ENCODE measurements at regions not wholly inside any gene's neighbourhood (a gene's known extent, or its start where the extent isn't known, plus 50 kb on each side); places are given as distances from the start of the nearest gene placed in this dataset.
A peak's percentile ranks its signal among the peaks of the same experiment; 100 is the strongest.

GRCh38 chr9:90016272-90016671 lies 411.5 kb downstream of the GADD45G start:
- DNase-seq: no peak

DNA sequence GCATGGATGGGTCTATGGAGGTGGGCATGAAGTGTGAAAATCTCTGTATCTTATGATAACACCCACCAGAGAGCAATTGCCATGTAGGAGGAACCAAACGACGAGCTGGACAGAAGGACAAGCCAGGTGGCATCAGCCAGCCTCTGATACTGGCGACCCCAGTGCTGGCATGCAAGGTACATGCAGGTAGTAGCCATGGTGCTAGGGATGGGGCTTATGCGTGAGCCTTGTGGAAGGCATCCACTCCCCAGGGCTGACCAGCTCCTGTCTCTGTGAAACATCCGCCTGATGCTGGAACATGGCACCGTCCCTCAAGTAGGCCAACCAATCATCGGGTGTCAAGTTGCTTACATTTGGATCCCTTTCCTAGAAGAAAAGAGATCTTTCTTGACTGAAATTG lies 412.9 kb downstream of the GADD45G start:
- DNase-seq: no peak

DNA sequence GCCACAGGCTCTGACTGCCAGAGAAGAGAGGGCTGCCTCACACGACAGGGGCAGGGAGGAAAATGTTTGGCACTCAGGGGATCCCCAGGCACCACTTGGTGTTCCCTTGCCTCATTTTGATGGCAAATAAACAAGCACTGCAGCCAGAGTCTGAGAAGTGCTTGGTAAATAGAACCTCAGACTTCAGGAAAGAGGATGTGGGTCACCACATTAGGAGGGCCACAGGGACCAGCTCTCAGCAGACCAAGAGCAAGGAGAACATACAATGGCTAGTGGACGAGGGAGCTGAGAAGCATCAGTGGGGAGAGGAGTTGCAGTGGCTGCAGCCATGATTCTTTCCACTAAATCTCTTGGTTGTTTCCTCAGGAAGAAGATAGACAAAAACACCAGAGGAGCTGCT lies 413.9 kb downstream of the GADD45G start:
- no peak for DNase-seq

GRCh38 chr9:90019626-90020025 lies 414.8 kb downstream of the GADD45G start:
- no peak for DNase-seq

- DNase-seq: no peak
Measured at GRCh38 chr9:90020276-90020871, 415.6 kb downstream of the GADD45G start.

DNA sequence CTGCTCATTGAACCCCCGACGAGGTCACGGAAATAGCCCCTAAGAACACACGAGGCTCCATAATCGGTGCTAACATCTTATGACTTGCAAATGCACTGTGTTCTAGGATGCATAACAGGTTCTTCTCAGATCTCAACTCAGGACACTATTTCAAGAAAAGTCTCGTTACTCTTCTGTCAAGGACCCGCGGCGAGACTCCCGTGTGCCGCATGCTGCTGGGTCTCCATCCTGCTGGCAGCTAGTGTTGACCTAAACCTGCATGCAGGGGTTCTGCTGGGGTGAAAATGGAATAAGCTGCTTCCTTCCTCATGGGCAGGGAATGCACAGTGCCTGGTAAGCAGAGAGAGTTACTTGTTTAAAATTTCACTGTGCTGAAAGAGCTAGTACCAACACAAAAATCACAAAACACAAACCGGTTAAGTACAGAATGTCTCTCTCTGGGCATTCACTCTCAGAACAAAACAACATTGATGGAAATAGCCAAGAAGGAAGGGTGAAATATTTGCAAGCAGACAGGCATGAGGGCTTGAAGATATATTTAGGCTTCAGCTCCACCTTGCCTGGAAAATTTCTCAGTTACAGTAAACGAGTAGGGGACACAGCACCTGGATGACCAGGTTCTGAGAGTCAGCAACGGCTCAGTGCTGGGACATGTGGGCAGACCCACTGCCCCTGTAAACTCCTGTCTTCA lies 416.5 kb downstream of the GADD45G start:
- no peak for DNase-seq

GRCh38 chr9:90022474-90022873 lies 417.7 kb downstream of the GADD45G start:
- no peak for DNase-seq

DNA sequence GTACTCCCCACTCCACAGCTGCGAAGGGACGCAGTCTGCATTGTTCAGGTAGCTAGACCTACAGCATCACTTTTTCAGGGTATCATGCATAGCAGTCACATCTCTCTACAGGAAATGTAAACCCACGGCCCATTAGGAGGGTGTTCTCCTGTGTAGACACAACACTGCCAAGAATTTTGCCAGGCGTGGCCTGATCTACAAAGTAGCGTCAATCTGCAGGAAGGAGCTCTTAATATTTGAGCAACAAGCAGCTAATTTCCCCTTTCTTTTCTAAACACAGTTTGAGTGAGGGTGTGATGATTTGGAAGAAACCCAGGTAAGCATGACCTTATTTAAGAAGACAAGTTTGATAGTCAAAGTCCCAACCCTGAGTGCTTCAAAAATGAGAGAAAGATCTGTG lies 419.0 kb downstream of the GADD45G start:
- DNase-seq: no peak

- no peak for DNase-seq
Measured at GRCh38 chr9:90024409-90024808, 419.6 kb downstream of the GADD45G start.

GRCh38 chr9:90024823-90025222 lies 420.0 kb downstream of the GADD45G start:
- no peak for DNase-seq

DNA sequence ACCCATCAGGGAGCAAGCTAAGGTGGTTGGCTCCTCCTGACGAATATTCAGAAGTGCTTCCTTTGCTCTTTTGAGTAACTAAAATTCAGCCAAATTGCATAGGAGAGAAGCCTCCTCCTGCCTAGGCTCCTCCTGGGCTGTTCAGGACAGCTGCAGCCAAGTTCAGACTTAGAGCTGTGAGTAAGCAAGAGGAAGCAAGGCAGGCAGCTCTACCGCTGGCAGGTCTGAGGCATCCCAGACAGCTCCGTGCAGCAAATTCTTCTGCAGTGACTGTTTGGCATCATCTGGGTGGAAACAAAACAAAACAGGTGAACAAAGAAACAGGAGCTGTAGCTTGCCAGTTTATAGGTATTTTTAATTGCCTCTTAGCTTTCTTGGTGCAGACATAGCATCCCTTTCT lies 421.0 kb downstream of the GADD45G start:
- DNase-seq: no peak

DNA sequence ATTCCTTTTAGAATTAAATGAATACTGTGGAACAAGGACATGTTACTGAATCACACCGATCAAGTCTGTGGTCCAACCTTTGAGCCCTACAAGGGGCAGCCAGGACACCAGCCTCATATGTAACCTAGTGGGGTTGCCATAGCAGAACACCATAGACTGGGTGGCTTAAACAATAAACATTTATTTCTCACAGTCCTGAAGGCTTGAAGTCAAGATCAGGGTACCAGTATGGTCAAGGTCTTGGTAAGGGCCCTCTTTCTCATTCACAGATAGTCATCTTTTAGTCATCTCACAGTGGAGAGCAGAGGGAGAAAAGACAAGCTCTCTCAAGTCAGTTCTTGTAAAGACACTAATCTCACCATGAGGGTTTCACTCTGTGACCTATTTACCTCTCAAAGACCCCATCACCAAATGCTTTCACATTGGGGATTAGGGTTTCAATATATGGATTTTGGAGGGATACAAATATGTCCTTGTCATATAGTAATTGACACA lies 422.5 kb downstream of the GADD45G start:
- DNase-seq: no peak

DNA sequence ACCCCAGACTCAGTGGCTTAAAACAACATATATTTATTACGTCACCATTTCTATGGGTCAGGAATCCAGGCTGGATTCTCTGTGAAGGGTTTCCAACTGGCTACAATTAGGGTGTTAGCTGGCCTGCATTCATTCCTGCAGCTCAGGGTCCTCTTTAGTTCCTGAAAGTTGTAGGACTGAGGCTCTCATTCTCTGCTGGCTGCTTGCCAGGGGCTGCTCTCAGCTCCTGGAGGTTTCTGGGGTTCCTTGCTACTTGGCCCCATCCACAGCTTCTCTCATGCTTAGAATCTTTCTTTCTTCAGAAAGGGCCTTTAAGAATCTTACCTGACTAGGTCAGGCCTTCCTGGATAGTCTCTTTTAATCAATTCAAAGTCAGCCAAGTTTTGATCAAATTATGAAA lies 424.6 kb downstream of the GADD45G start:
- no peak for DNase-seq

GRCh38 chr9:90029996-90030395 lies 425.2 kb downstream of the GADD45G start:
- DNase-seq: no peak

- DNase-seq: no peak
Measured at GRCh38 chr9:90032296-90033027, 427.6 kb downstream of the GADD45G start.

- no peak for DNase-seq
Measured at GRCh38 chr9:90033028-90033650, 428.3 kb downstream of the GADD45G start.

DNA sequence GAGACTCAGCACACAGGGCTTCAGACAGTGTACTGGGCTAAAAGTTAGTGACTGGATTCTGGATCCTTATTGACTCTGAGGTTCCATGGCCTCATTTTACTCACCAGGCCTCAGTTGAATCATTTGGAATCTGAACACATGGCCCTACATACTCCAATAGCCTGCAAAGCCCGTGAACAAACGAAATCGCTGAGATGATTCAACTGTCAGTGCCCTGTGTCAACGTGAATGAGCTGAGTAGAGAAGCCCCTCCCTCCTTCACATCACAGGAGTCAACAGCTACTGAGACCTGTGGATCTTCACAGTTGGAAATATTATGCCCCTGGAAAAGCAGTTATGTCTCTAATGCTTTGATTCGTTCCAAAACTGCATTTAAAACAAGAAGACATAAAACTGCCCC lies 429.3 kb downstream of the GADD45G start:
- DNase-seq: no peak

- no peak for DNase-seq
Measured at GRCh38 chr9:90035471-90035870, 430.7 kb downstream of the GADD45G start.

DNA sequence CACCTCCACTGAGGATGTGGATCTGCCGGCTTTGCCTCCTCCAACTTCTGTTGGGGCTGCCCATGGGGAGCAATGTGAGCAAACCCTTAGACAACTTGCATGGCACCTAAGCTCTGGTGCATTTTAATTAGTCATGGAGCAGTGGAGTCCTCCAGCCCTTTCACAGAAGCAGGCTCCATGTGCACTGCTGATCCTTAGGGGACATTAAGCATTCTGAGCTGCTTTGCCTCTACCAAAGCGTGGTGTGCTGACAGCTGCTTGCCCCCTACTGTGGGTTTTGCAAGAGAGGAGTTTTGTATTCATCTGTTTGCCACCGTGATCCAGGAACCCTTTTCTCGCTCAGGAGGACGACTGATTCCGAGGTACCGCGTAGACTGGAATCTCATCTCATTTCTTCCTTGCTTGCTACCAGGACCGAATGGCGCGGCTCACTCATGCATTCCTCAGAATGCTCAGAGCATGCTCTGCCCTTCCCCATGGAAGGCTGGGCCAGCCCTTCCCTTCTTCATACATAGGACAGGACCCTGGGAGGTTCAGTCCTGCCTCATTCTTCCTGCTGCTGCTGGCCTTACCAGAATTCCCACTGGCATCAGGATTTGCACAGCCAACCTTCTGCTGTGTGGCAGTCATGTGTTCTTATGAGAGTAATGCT lies 432.5 kb downstream of the GADD45G start:
- DNase-seq: no peak

DNA sequence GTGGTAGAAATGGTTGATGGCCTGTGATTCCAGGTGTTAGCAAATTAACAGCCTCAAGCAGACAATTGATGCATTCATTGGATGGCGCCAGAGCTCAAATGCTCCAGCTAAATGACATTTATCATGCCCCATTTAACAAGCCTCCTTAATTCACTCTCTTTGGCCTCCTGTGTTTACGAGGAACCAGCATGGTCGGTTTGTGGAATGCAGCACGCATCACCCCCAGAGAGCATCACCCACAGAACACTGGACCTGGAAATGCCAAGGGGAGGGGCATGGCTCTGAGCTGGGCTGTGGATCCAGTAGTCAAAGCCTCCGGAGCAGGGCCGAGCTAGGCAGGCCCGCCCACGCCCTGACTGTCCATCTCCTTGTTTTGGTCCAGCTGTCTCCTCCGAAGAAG lies 434.0 kb downstream of the GADD45G start:
- peak; percentile 64 for DNase-seq

GRCh38 chr9:90044263-90044662 lies 439.5 kb downstream of the GADD45G start:
- DNase-seq: no peak

DNA sequence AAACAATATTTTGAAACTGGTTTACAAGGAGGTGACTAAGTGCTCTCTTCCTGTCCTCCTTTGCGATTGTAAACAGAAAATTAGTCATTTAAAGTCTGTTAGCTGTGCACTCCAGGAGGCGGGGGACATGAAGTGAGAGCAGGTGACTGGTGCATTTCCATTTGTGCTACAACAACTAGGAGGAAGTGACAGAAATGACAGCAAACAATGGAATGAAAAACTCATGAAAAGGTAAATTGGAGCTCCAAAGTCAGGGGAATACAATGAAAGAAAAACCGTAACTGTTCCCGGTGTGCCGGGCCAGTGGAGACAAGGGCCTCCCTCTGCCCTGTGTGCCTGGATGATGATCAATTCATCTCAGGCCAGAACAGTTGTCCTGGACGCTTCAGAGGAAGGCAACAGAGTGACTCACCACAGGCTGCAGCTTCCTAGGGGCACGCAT lies 439.9 kb downstream of the GADD45G start:
- peak; percentile 13 for DNase-seq

- no peak for DNase-seq
Measured at GRCh38 chr9:90046317-90046861, 441.6 kb downstream of the GADD45G start.

Data from NCI-H187 treated with DMSO at 0.1 percent for 48 hours (cell line).